SK-N-SH (cell line): ENCODE measurements at regions not wholly inside any gene's neighbourhood (a gene's known extent, or its start where the extent isn't known, plus 50 kb on each side); places are given as distances from the start of the nearest gene placed in this dataset.

ENCODE experiments used
- CTCF ChIA-PET: fragments of 300-600, 350-600 bp; formaldehyde crosslinking; extraction: SDS; loops from one replicate; lab custom pipeline; 2021; lab: Yijun Ruan, JAX
- POLR2A ChIA-PET: fragments of 350-600 bp; sonication (Branson Sonifier 250); formaldehyde crosslinking; extraction: SDS; loops from one replicate; lab custom pipeline; 2020; ENCODE audit warnings: antibody characterized with exemption, inconsistent platforms; lab: Yijun Ruan, JAX
- DNase-seq: peaks from one replicate; pipeline ENCODE4 v3.0.0; 2012
- H2AFZ ChIP-seq: fragments of 200-600 bp; sonication (generic); 2 replicates; pipeline ENCODE4 v1.8.1; 2016; ENCODE audit warnings: antibody characterized with exemption, mild to moderate bottlenecking, low read depth
- H3F3A ChIP-seq: fragments of 200-600 bp; sonication (generic); replicated peaks from 2 replicates; pipeline ENCODE3; 2016; ENCODE audit warnings: antibody characterized with exemption, mild to moderate bottlenecking; ENCODE audit not compliant: insufficient read depth
- H3K27ac ChIP-seq, 2 experiments: fragments of 200-500 bp in 1 of 2; fragments of 200-600 bp in 1 of 2; sonication (Bioruptor generic) in 1 of 2; sonication (generic), shearing (Covaris generic) in 1 of 2; 2 replicates each; pipeline versions ENCODE4 v1.5.1 to v1.6.1; 2014 to 2016; ENCODE audit warnings: low read depth in 2 of 2, inconsistent platforms in 1 of 2, low read length in 1 of 2, mild to moderate bottlenecking in 1 of 2, mixed read lengths in 1 of 2
- H3K27me3 ChIP-seq: fragments of 200-600 bp; sonication (generic), shearing (Covaris generic); 2 replicates; pipeline ENCODE4 v1.6.1; 2016; ENCODE audit warnings: mixed run types; ENCODE audit not compliant: insufficient read depth
- H3K36me3 ChIP-seq, 2 experiments: fragments of 200-500 bp in 1 of 2; fragments of 200-600 bp in 1 of 2; sonication (Bioruptor generic) in 1 of 2; sonication (generic) in 1 of 2; replicated peaks in 1 of 2; 2 replicates each; pipeline versions ENCODE3 to v1.5.1; 2014 to 2016; ENCODE audit warnings: low read length in 1 of 2, mild to moderate bottlenecking in 1 of 2; ENCODE audit not compliant: insufficient read depth in 2 of 2, control insufficient read depth in 1 of 2
- H3K4me1 ChIP-seq, 2 experiments: fragments of 200-500 bp in 1 of 2; fragments of 200-600 bp in 1 of 2; sonication (Bioruptor generic) in 1 of 2; sonication (generic), shearing (Covaris generic) in 1 of 2; 2 replicates each; pipeline versions ENCODE4 v1.5.1 to v1.6.1; 2014 to 2016; ENCODE audit warnings: low read depth in 1 of 2, low read length in 1 of 2, mixed run types in 1 of 2; ENCODE audit not compliant: insufficient read depth in 2 of 2, control insufficient read depth in 1 of 2
- H3K4me2 ChIP-seq: fragments of 200-600 bp; sonication (generic), shearing (Covaris generic); 2 replicates; pipeline ENCODE4 v1.6.1; 2017; ENCODE audit warnings: mixed run types
- H3K4me3 ChIP-seq, 2 experiments: fragments of 200-500 bp in 1 of 2; fragments of 200-600 bp in 1 of 2; sonication (Bioruptor generic) in 1 of 2; sonication (generic), shearing (Covaris generic) in 1 of 2; 2 replicates each; pipeline versions ENCODE4 v1.5.1 to v1.8.1; 2014 to 2016; ENCODE audit warnings: low read depth in 2 of 2, inconsistent platforms in 1 of 2, low read length in 1 of 2, mild to moderate bottlenecking in 1 of 2, mixed read lengths in 1 of 2, moderate library complexity in 1 of 2
- H3K79me2 ChIP-seq: fragments of 200-600 bp; sonication (generic); 2 replicates; pipeline ENCODE4 v1.8.1; 2017; ENCODE audit warnings: mild to moderate bottlenecking; ENCODE audit not compliant: insufficient read depth
- H3K9ac ChIP-seq: fragments of 200-600 bp; sonication (generic); 2 replicates; pipeline ENCODE4 v1.6.1; 2017; ENCODE audit warnings: mixed run types
- H3K9me2 ChIP-seq: fragments of 200-600 bp; sonication (generic); 2 replicates; pipeline ENCODE4 v1.6.1; 2017; ENCODE audit warnings: mixed run types
- H3K9me3 ChIP-seq: fragments of 200-600 bp; sonication (generic); 2 replicates; pipeline ENCODE4 v1.6.1; 2017; ENCODE audit warnings: mixed run types, mild to moderate bottlenecking, moderate library complexity
- H4K20me1 ChIP-seq: fragments of 200-600 bp; sonication (generic); 2 replicates; pipeline ENCODE4 v1.6.1; 2017; ENCODE audit warnings: mild to moderate bottlenecking, mixed run types; ENCODE audit not compliant: insufficient read depth
- CHD2 ChIP-seq: fragments of 150-350 bp; IDR thresholded peaks from 2 replicates; pipeline ENCODE4 v1.6.1; 2018; ENCODE audit warnings: low read length; ENCODE audit not compliant: partially characterized antibody
- NFIC ChIP-seq: IDR thresholded peaks from 2 replicates; pipeline ENCODE4 v1.4.0; 2012; ENCODE audit warnings: borderline replicate concordance
- RAD21 ChIP-seq: IDR thresholded peaks from 2 replicates; pipeline ENCODE4 v1.6.1; 2012; ENCODE audit warnings: mild to moderate bottlenecking, low read length
- TAF1 ChIP-seq: IDR thresholded peaks from 2 replicates; pipeline ENCODE4 v1.6.1; 2012; ENCODE audit warnings: low read depth, mild to moderate bottlenecking, low read length, moderate library complexity, borderline replicate concordance
- TCF12 ChIP-seq: IDR thresholded peaks from 2 replicates; pipeline ENCODE4 v1.4.0; 2012
- USF2 ChIP-seq: fragments of 150-350 bp; IDR thresholded peaks from 2 replicates; pipeline ENCODE4 v1.6.1; 2017; ENCODE audit warnings: antibody characterized with exemption, low read length, low read depth, borderline replicate concordance
- WGBS: methylation state at CpG from one replicate; pipeline ENCODE4 v1.1.6; 2017; ENCODE audit warnings: low lambda C conversion rate; 5-methylcytosine and 5-hydroxymethylcytosine counted together
- TF ChIP-seq, protein P1 (sequence below): IDR thresholded peaks from 2 replicates; pipeline ENCODE4 v1.6.1; 2012; ENCODE audit warnings: mild to moderate bottlenecking, low read depth, low read length, moderate library complexity

- POLR2A ChIA-PET = no interaction called here
- no peaks in the 10 kb centered on the region for H3K27me3 ChIP-seq
- H3K4me3 ChIP-seq = no peak overlapping the region
These were observed 252.8 kb upstream of the PLET1 start for GRCh38 chr11:112513417-112513816.

DNA sequence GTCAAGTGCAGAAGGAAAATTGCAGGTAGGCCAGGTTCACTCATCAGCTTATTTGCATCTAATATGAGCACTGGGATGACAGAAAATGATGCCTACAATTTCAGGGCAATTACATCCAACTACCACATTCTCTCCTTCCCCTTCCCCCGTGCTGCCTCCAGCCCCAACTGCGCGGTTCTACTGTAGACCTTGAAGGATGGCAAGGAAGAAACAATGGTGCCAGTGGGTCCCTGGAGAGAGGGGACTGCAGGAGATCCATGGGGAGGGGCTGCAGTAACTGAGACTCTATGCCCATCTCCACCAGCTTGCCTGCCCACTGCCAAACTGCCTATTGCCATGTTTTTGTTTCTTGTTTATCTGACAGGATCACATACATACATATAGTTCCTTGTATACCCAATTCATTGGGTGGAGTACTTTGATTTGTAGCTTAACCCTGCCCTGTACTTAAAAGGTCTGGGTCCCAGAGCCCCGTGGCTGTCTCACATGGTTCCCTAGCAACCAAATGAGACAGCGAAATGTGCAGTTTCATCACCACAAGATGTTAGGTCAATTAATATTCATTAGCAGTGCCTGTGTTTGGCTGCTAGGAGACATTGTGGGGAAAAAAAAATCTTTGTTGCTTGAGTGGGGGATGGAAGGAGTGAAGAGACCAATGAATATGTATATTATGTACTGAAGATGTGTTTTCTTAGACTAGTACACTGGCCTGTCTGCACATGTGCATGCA is 253.5 kb upstream of the PLET1 start:
- no peaks in the 10 kb centered on the region for H3K36me3 ChIP-seq
- H3K9me3 ChIP-seq = no peaks in the 10 kb centered on the region
- H4K20me1 ChIP-seq = no peaks in the 10 kb centered on the region
- no peaks in the 10 kb centered on the region for H3K9me2 ChIP-seq
- no peak overlapping the region for H3K4me2 ChIP-seq
- TF ChIP-seq NFIC (no peak), TCF12 (no peak), TAF1 (no peak), RAD21 (no peak), CHD2 (peak; percentile 22)
- TF ChIP-seq, protein P1, sequence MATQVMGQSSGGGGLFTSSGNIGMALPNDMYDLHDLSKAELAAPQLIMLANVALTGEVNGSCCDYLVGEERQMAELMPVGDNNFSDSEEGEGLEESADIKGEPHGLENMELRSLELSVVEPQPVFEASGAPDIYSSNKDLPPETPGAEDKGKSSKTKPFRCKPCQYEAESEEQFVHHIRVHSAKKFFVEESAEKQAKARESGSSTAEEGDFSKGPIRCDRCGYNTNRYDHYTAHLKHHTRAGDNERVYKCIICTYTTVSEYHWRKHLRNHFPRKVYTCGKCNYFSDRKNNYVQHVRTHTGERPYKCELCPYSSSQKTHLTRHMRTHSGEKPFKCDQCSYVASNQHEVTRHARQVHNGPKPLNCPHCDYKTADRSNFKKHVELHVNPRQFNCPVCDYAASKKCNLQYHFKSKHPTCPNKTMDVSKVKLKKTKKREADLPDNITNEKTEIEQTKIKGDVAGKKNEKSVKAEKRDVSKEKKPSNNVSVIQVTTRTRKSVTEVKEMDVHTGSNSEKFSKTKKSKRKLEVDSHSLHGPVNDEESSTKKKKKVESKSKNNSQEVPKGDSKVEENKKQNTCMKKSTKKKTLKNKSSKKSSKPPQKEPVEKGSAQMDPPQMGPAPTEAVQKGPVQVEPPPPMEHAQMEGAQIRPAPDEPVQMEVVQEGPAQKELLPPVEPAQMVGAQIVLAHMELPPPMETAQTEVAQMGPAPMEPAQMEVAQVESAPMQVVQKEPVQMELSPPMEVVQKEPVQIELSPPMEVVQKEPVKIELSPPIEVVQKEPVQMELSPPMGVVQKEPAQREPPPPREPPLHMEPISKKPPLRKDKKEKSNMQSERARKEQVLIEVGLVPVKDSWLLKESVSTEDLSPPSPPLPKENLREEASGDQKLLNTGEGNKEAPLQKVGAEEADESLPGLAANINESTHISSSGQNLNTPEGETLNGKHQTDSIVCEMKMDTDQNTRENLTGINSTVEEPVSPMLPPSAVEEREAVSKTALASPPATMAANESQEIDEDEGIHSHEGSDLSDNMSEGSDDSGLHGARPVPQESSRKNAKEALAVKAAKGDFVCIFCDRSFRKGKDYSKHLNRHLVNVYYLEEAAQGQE = no peak
- H3F3A ChIP-seq = no peaks in the 10 kb centered on the region
- peak; percentile 52 for DNase-seq
- H3K27ac ChIP-seq = no peak overlapping the region
- H3K9ac ChIP-seq = no peak overlapping the region
- no peaks in the 10 kb centered on the region for H3K27me3 ChIP-seq
- H2AFZ ChIP-seq = no peak overlapping the region
- H3K4me3 ChIP-seq = no peak overlapping the region
- CTCF ChIA-PET = interaction anchor here (0.9 to 1.5 kb wide), 2 partner anchors 9 to 402 kb away, joined by 3 to 4 read pairs; no protein-coding TSS in a partner anchor
- WGBS = 22% methylated on average over 4 of the region's 5 CpGs
- POLR2A ChIA-PET = no interaction called here
- peaks cover 0 to 7% of the 10 kb centered on the region in 2 experiments; a peak in 1 of 4 replicates for H3K4me1 ChIP-seq
- H3K79me2 ChIP-seq = no peaks in the 10 kb centered on the region

More at GRCh38 chr11:112513417-112513816, 252.8 kb upstream of the PLET1 start:
- Histone ChIP-seq H3K4me2 (no peak overlapping the region), H3K36me3 (no peaks in the 10 kb centered on the region), H3K27ac (no peak overlapping the region), H3K4me1 (peaks cover 0 to 7% of the 10 kb centered on the region in 2 experiments; a peak in 1 of 4 replicates), H3K9me2 (no peaks in the 10 kb centered on the region), H3F3A (no peaks in the 10 kb centered on the region), H3K79me2 (no peaks in the 10 kb centered on the region), H3K9ac (no peak overlapping the region), H3K9me3 (no peaks in the 10 kb centered on the region), H2AFZ (no peak overlapping the region), H4K20me1 (no peaks in the 10 kb centered on the region)
- CTCF ChIA-PET = interaction anchor here (0.9 to 1.5 kb wide), 2 partner anchors 10 to 401 kb away, joined by 3 to 4 read pairs; no protein-coding TSS in a partner anchor
- DNase-seq = no peak
- 43% methylated on average over 2 of the region's 2 CpGs for WGBS
- no peak for TF ChIP-seq USF2
